ENCODE measurements at regions not wholly inside any gene's neighbourhood (a gene's known extent, or its start where the extent isn't known, plus 50 kb on each side); places are given as distances from the start of the nearest gene placed in this dataset.
"Not testable (repeated sequence)": the region's sequence is repeated elsewhere in the genome, so short reads cannot be mapped to it uniquely, and the experiment has no call there.

GRCh38 chr5:109992264-109992915 is 302.7 kb downstream of the MAN2A1 start:
- no peak for DNase-seq

GRCh38 chr5:109994135-109994534 is 304.4 kb downstream of the MAN2A1 start:
- no peak for DNase-seq

- DNase-seq, result no peak
Measured at GRCh38 chr5:109996246-109996645, 306.5 kb downstream of the MAN2A1 start.

- no peak for DNase-seq
Measured at GRCh38 chr5:109997161-109997560, 307.4 kb downstream of the MAN2A1 start.

GRCh38 chr5:109998208-109998607 is 308.5 kb downstream of the MAN2A1 start:
- DNase-seq, result no peak

- DNase-seq, result peak; percentile 68
Measured at GRCh38 chr5:109998726-109999125, 309.0 kb downstream of the MAN2A1 start.

- no peak for DNase-seq
Measured at GRCh38 chr5:110001648-110002047, 311.9 kb downstream of the MAN2A1 start.

- no peak for DNase-seq
Measured at GRCh38 chr5:110002652-110003051, 312.9 kb downstream of the MAN2A1 start.

- DNase-seq, result not testable (repeated sequence)
Measured at GRCh38 chr5:110005907-110006562, 316.3 kb downstream of the MAN2A1 start.

- no peak for DNase-seq
Measured at GRCh38 chr5:110007101-110007500, 317.4 kb downstream of the MAN2A1 start.

GRCh38 chr5:110008131-110008530 is 318.4 kb downstream of the MAN2A1 start:
- DNase-seq, result no peak

- DNase-seq, result no peak
Measured at GRCh38 chr5:110012145-110012544, 322.4 kb downstream of the MAN2A1 start.

GRCh38 chr5:110013017-110013416 is 323.3 kb downstream of the MAN2A1 start:
- no peak for DNase-seq

- no peak for DNase-seq
Measured at GRCh38 chr5:110017854-110018253, 328.1 kb downstream of the MAN2A1 start.

GRCh38 chr5:110018509-110018908 is 328.8 kb downstream of the MAN2A1 start:
- DNase-seq, result no peak

GRCh38 chr5:110019119-110019518 is 329.4 kb downstream of the MAN2A1 start:
- no peak for DNase-seq

- DNase-seq, result no peak
Measured at GRCh38 chr5:110019780-110020179, 330.1 kb downstream of the MAN2A1 start.

GRCh38 chr5:110021251-110021650 is 331.5 kb downstream of the MAN2A1 start:
- DNase-seq, result no peak

GRCh38 chr5:110025160-110025559 is 335.4 kb downstream of the MAN2A1 start:
- no peak for DNase-seq

- no peak for DNase-seq
Measured at GRCh38 chr5:110027527-110028322, 338.0 kb downstream of the MAN2A1 start.

- DNase-seq, result no peak
Measured at GRCh38 chr5:110031402-110032140, 341.8 kb downstream of the MAN2A1 start.

GRCh38 chr5:110032376-110032775 is 342.6 kb downstream of the MAN2A1 start:
- no peak for DNase-seq

- no peak for DNase-seq
Measured at GRCh38 chr5:110034056-110034600, 344.4 kb downstream of the MAN2A1 start.

All from fibroblast of skin of scalp (primary cell).